ENCODE measurements at regions not wholly inside any gene's neighbourhood (a gene's known extent, or its start where the extent isn't known, plus 50 kb on each side); places are given as distances from the start of the nearest gene placed in this dataset.

- no peaks in the 10 kb centered on the region for H3K36me3 ChIP-seq
- no peaks in the 10 kb centered on the region for H3K27me3 ChIP-seq (ENCODE audit: insufficient read depth, low read depth, severe bottlenecking)
- H3K9me3 ChIP-seq (ENCODE audit: severe bottlenecking), result no peaks in the 10 kb centered on the region
- TF ChIP-seq CTCF (IDR thresholded peaks at IDR 0.05; ENCODE audit: low read depth, low read length), result no peak
- H3K27ac ChIP-seq, result no peak overlapping the region
- no peak overlapping the region for H3K4me3 ChIP-seq (ENCODE audit: low read depth, low read length)
- no peak for DNase-seq
These were observed 70.0 kb upstream of the IRS2 start for GRCh38 chr13:109856350-109856749.

GRCh38 chr13:109853153-109853552 is 66.8 kb upstream of the IRS2 start:
- no peaks in the 10 kb centered on the region for H3K36me3 ChIP-seq
- H3K9me3 ChIP-seq (ENCODE audit: severe bottlenecking), result no peaks in the 10 kb centered on the region
- H3K27ac ChIP-seq, result no peak overlapping the region
- no peak for TF ChIP-seq CTCF (IDR thresholded peaks at IDR 0.05; ENCODE audit: low read depth, low read length)
- no peak for DNase-seq
- no peaks in the 10 kb centered on the region for H3K27me3 ChIP-seq (ENCODE audit: insufficient read depth, low read depth, severe bottlenecking)
- no peak overlapping the region for H3K4me3 ChIP-seq (ENCODE audit: low read depth, low read length)

- no peak for TF ChIP-seq CTCF (IDR thresholded peaks at IDR 0.05; ENCODE audit: low read depth, low read length)
- no peaks in the 10 kb centered on the region for H3K36me3 ChIP-seq
- no peaks in the 10 kb centered on the region for H3K9me3 ChIP-seq (ENCODE audit: severe bottlenecking)
- DNase-seq, result no peak
- H3K27ac ChIP-seq, result no peak overlapping the region
- H3K27me3 ChIP-seq (ENCODE audit: insufficient read depth, low read depth, severe bottlenecking), result no peaks in the 10 kb centered on the region
- H3K4me3 ChIP-seq (ENCODE audit: low read depth, low read length), result no peak overlapping the region
These were observed 59.8 kb upstream of the IRS2 start for GRCh38 chr13:109846185-109846584.

GRCh38 chr13:109844396-109844795 is 58.0 kb upstream of the IRS2 start:
- no peak for DNase-seq
- Histone ChIP-seq H3K27me3 (ENCODE audit: insufficient read depth, low read depth, severe bottlenecking) (no peaks in the 10 kb centered on the region), H3K9me3 (ENCODE audit: severe bottlenecking) (no peaks in the 10 kb centered on the region), H3K4me3 (ENCODE audit: low read depth, low read length) (no peak overlapping the region), H3K27ac (no peak overlapping the region), H3K36me3 (no peaks in the 10 kb centered on the region)
- no peak for TF ChIP-seq CTCF (IDR thresholded peaks at IDR 0.05; ENCODE audit: low read depth, low read length)

GRCh38 chr13:109843695-109844094 is 57.3 kb upstream of the IRS2 start:
- Histone ChIP-seq H3K27ac (no peak overlapping the region), H3K9me3 (ENCODE audit: severe bottlenecking) (no peaks in the 10 kb centered on the region), H3K4me3 (ENCODE audit: low read depth, low read length) (no peak overlapping the region), H3K27me3 (ENCODE audit: insufficient read depth, low read depth, severe bottlenecking) (no peaks in the 10 kb centered on the region), H3K36me3 (no peaks in the 10 kb centered on the region)
- no peak for DNase-seq
- TF ChIP-seq CTCF (IDR thresholded peaks at IDR 0.05; ENCODE audit: low read depth, low read length), result no peak

- no peak for DNase-seq
- no peaks in the 10 kb centered on the region for H3K9me3 ChIP-seq (ENCODE audit: severe bottlenecking)
- TF ChIP-seq CTCF (IDR thresholded peaks at IDR 0.05; ENCODE audit: low read depth, low read length), result no peak
- H3K27me3 ChIP-seq (ENCODE audit: insufficient read depth, low read depth, severe bottlenecking), result no peaks in the 10 kb centered on the region
- no peak overlapping the region for H3K27ac ChIP-seq
- H3K4me3 ChIP-seq (ENCODE audit: low read depth, low read length), result no peak overlapping the region
- H3K36me3 ChIP-seq, result no peaks in the 10 kb centered on the region
These were observed 56.0 kb upstream of the IRS2 start for GRCh38 chr13:109842212-109842920.

Data from WERI-Rb-1 (cell line).